ENCODE measurements at regions not wholly inside any gene's neighbourhood (a gene's known extent, or its start where the extent isn't known, plus 50 kb on each side); places are given as distances from the start of the nearest gene placed in this dataset.
A peak's percentile ranks its signal among the peaks of the same experiment; 100 is the strongest.

GRCh38 chr7:11895337-11895736, 63.3 kb upstream of the THSD7A start:
- DNase-seq, result no peak

- no peak for DNase-seq
Measured at GRCh38 chr7:11896663-11897062, 64.7 kb upstream of the THSD7A start.

- DNase-seq, result no peak
Measured at GRCh38 chr7:11899247-11899646, 67.2 kb upstream of the THSD7A start.

GRCh38 chr7:11910253-11910652, 78.3 kb upstream of the THSD7A start:
- DNase-seq, result no peak

GRCh38 chr7:11911900-11912299, 79.9 kb upstream of the THSD7A start:
- DNase-seq, result no peak

- no peak for DNase-seq
Measured at GRCh38 chr7:11914645-11915044, 82.6 kb upstream of the THSD7A start.

- DNase-seq, result no peak
Measured at GRCh38 chr7:11923376-11923930, 91.5 kb upstream of the THSD7A start.

- no peak for DNase-seq
Measured at GRCh38 chr7:11931307-11931706, 99.3 kb upstream of the THSD7A start.

GRCh38 chr7:11934796-11935195, 102.8 kb upstream of the THSD7A start:
- DNase-seq, result no peak

- DNase-seq, result no peak
Measured at GRCh38 chr7:11935905-11936304, 103.9 kb upstream of the THSD7A start.

GRCh38 chr7:11946794-11947193, 114.8 kb upstream of the THSD7A start:
- DNase-seq, result no peak

GRCh38 chr7:11950281-11950680, 118.3 kb upstream of the THSD7A start:
- no peak for DNase-seq

GRCh38 chr7:11950942-11951341, 118.9 kb upstream of the THSD7A start:
- DNase-seq, result no peak

- DNase-seq, result no peak
Measured at GRCh38 chr7:11951909-11952308, 119.9 kb upstream of the THSD7A start.

- DNase-seq, result no peak
Measured at GRCh38 chr7:11952972-11953371, 121.0 kb upstream of the THSD7A start.

GRCh38 chr7:11956991-11957390, 125.0 kb upstream of the THSD7A start:
- DNase-seq, result no peak

GRCh38 chr7:11957956-11958355, 126.0 kb upstream of the THSD7A start:
- peak; percentile 79 for DNase-seq

- DNase-seq, result no peak
Measured at GRCh38 chr7:11959121-11959520, 127.1 kb upstream of the THSD7A start.

- no peak for DNase-seq
Measured at GRCh38 chr7:11960621-11961020, 128.6 kb upstream of the THSD7A start.

GRCh38 chr7:11969643-11970042, 137.6 kb upstream of the THSD7A start:
- DNase-seq, result no peak

- DNase-seq, result no peak
Measured at GRCh38 chr7:11970132-11970531, 138.1 kb upstream of the THSD7A start.

GRCh38 chr7:11985376-11985775, 153.4 kb upstream of the THSD7A start:
- no peak for DNase-seq

GRCh38 chr7:11985971-11986370, 154.0 kb upstream of the THSD7A start:
- no peak for DNase-seq

- DNase-seq, result no peak
Measured at GRCh38 chr7:11988186-11988585, 156.2 kb upstream of the THSD7A start.

GRCh38 chr7:12002428-12002827, 170.4 kb upstream of the THSD7A start:
- DNase-seq, result no peak

GRCh38 chr7:12004581-12004980, 172.6 kb upstream of the THSD7A start:
- no peak for DNase-seq
